Natural killer cell (primary cell): ENCODE measurements at regions not wholly inside any gene's neighbourhood (a gene's known extent, or its start where the extent isn't known, plus 50 kb on each side); places are given as distances from the start of the nearest gene placed in this dataset.

Source experiments
- ATAC-seq, 3 donors: fragments of 150-1000 bp in 2 of 3; fragments of 200-7000 bp in 1 of 3; cut with Tn5 transposase; 1 replicate in 1 of 3; 2 replicates in 2 of 3; pipeline ENCODE4 v1.10.0; 2021; ENCODE audit warnings: mild to moderate bottlenecking in 2 of 3, moderate library complexity in 2 of 3
- DNase-seq, 2 donors: peaks; one replicate each; pipeline versions ENCODE4 v3.0.0 to v3.0.0-alpha.2; 2013 to 2021; ENCODE audit warnings: mixed read lengths in 1 of 2
- H3K27ac ChIP-seq: one replicate; pipeline ENCODE4 v1.5.1; 2013; ENCODE audit warnings: mild to moderate bottlenecking, low read length
- H3K27me3 ChIP-seq: one replicate; pipeline ENCODE4 v1.6.1; 2013; ENCODE audit warnings: low read length; ENCODE audit not compliant: control insufficient read depth, insufficient read depth
- H3K36me3 ChIP-seq: one replicate; pipeline ENCODE4 v1.6.1; 2013; ENCODE audit warnings: low read length; ENCODE audit not compliant: control insufficient read depth, insufficient read depth
- H3K4me1 ChIP-seq: one replicate; pipeline ENCODE4 v1.6.1; 2013; ENCODE audit warnings: low read length; ENCODE audit not compliant: control insufficient read depth, insufficient read depth
- H3K4me3 ChIP-seq: one replicate; pipeline ENCODE4 v1.5.1; 2013; ENCODE audit warnings: low read length
- H3K9me3 ChIP-seq: one replicate; pipeline ENCODE4 v1.6.1; 2013; ENCODE audit warnings: low read length; ENCODE audit not compliant: control insufficient read depth, insufficient read depth
- H3K27ac Mint-ChIP-seq, 2 donors: one replicate each; pipeline ENCODE4 v1.8.0; 2022; ENCODE audit warnings: mild to moderate bottlenecking in 2 of 2, mixed read lengths in 2 of 2, moderate library complexity in 1 of 2
- H3K27me3 Mint-ChIP-seq, 2 donors: one replicate each; pipeline ENCODE4 v1.8.0; 2022; ENCODE audit warnings: low read depth in 2 of 2, mixed read lengths in 2 of 2
- H3K36me3 Mint-ChIP-seq: one replicate; pipeline ENCODE4 v1.8.0; 2022; ENCODE audit warnings: mixed read lengths
- H3K4me1 Mint-ChIP-seq, 2 donors: one replicate each; pipeline ENCODE4 v1.8.0; 2022; ENCODE audit warnings: mixed read lengths in 2 of 2
- H3K4me3 Mint-ChIP-seq: one replicate; pipeline ENCODE4 v1.8.0; 2022; ENCODE audit warnings: mild to moderate bottlenecking, moderate library complexity, mixed read lengths
- H3K9me3 Mint-ChIP-seq, 2 donors: one replicate each; pipeline ENCODE4 v1.8.0; 2022; ENCODE audit warnings: mixed read lengths in 2 of 2
- CTCF ChIP-seq: fragments of 200-600 bp; IDR thresholded peaks from one replicate; pipeline ENCODE4 v1.8.0; 2022; ENCODE audit warnings: antibody characterized with exemption
- WGBS: methylation state at CpG from one replicate; pipeline ENCODE4 v1.1.7; 2013; ENCODE audit warnings: missing lambda C conversion rate; ENCODE audit not compliant: insufficient coverage; 5-methylcytosine and 5-hydroxymethylcytosine counted together
- intact Hi-C: fragments of 100-400 bp; cut with micrococcal nuclease; formaldehyde crosslinking; loops from one replicate; pipeline ENCODE4 v1.14.2; 2022

DNA sequence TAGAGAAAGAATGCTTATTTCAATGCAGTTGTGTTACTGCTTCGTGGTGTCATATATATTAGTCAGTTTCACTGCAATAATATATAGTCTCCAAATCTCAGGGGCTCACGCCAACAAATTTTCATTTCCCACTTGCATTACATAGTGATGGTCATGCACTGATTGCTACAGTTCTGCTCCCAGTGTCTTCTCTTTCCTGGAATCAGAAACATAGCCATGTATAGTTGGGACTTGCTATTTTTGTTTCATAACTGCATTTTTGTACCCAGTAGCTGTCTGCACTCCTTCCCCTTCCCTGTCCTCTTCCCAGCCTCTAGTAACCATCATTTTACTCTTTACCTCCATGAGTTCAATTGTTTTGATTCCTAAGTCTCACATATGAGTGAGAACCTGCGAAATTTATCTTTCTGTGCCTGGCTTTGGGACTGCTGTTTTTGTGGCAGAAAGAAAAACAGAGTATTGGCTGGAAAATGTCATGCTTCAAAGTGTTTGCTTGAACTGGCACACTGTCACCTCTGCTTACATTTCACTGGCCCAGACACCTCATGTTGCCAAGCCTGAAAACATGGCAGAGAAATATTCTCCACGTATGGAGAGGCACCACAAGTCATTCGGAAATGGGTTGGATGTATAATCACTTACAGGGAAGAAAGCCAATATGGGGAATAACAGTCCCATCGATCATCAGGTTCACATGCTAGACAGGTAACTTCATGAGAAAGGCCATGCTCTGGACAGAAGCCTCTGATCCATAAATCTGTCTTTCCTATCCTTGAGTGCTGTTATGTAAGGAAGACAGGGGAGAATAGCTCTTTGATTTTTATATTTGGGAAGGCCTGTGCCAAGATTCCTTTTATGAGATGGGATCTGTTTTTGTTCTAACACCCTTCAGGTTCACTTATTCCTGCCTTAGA, 60.4 kb upstream of the BACH1 start:
- Mint-ChIP-seq H3K27ac (no peak overlapping the region), H3K36me3 (no peaks in the 10 kb centered on the region), H3K4me3 (no peak overlapping the region), H3K4me1 (peaks cover 0 to under 1% of the 10 kb centered on the region in 2 donors), H3K9me3 (no peaks in the 10 kb centered on the region), H3K27me3 (no peaks in the 10 kb centered on the region)
- no peak for TF ChIP-seq CTCF
- WGBS: 81% methylated on average over 6 of the region's 6 CpGs
- no peak for DNase-seq
- no peak for ATAC-seq
- Histone ChIP-seq H3K27ac (no peak overlapping the region), H3K36me3 (no peaks in the 10 kb centered on the region), H3K4me3 (no peak overlapping the region), H3K4me1 (peaks cover 5% of the 10 kb centered on the region), H3K9me3 (no peaks in the 10 kb centered on the region), H3K27me3 (no peaks in the 10 kb centered on the region)
- intact Hi-C loops: loop anchor here (10.0 kb wide), 1 partner anchor 136 kb away; no protein-coding TSS in a partner anchor

GRCh38 chr21:29238967-29239290, 59.8 kb upstream of the BACH1 start:
- DNase-seq (no peak), ATAC-seq (peak in 1 of 3 donors; percentile 55)
- no peaks in the 10 kb centered on the region for H3K9me3 Mint-ChIP-seq
- H3K9me3 ChIP-seq: no peaks in the 10 kb centered on the region
- no peaks in the 10 kb centered on the region for H3K4me1 Mint-ChIP-seq
- H3K4me1 ChIP-seq: peaks cover 5% of the 10 kb centered on the region
- no peak overlapping the region for H3K27ac ChIP-seq
- 21% methylated on average over 3 of the region's 3 CpGs for WGBS
- H3K27me3 ChIP-seq: no peaks in the 10 kb centered on the region
- H3K27ac Mint-ChIP-seq: no peak overlapping the region
- H3K36me3 Mint-ChIP-seq: no peaks in the 10 kb centered on the region
- TF ChIP-seq CTCF: no peak
- no peak overlapping the region for H3K4me3 ChIP-seq
- intact Hi-C loops: loop anchor here (10.0 kb wide), 1 partner anchor 136 kb away; no protein-coding TSS in a partner anchor
- H3K36me3 ChIP-seq: no peaks in the 10 kb centered on the region
- no peak overlapping the region for H3K4me3 Mint-ChIP-seq
- no peaks in the 10 kb centered on the region for H3K27me3 Mint-ChIP-seq

GRCh38 chr21:29240136-29240535, 58.6 kb upstream of the BACH1 start:
- Histone ChIP-seq H3K27me3 (no peaks in the 10 kb centered on the region), H3K4me1 (peaks cover 5% of the 10 kb centered on the region), H3K27ac (no peak overlapping the region), H3K36me3 (no peaks in the 10 kb centered on the region), H3K4me3 (no peak overlapping the region), H3K9me3 (no peaks in the 10 kb centered on the region)
- no peak overlapping the region for H3K4me3 Mint-ChIP-seq
- no peak for TF ChIP-seq CTCF
- H3K27me3 Mint-ChIP-seq: no peaks in the 10 kb centered on the region
- ATAC-seq (no peak), DNase-seq (no peak)
- H3K36me3 Mint-ChIP-seq: no peaks in the 10 kb centered on the region
- H3K9me3 Mint-ChIP-seq: no peaks in the 10 kb centered on the region
- intact Hi-C loops: no loop called here
- WGBS: 92% methylated on average over 1 of the region's 1 CpG
- H3K4me1 Mint-ChIP-seq: no peaks in the 10 kb centered on the region
- H3K27ac Mint-ChIP-seq: no peak overlapping the region

- Mint-ChIP-seq H3K4me1 (no peaks in the 10 kb centered on the region), H3K27me3 (no peaks in the 10 kb centered on the region), H3K4me3 (no peak overlapping the region), H3K9me3 (no peaks in the 10 kb centered on the region), H3K27ac (no peak overlapping the region), H3K36me3 (no peaks in the 10 kb centered on the region)
- Histone ChIP-seq H3K27ac (no peak overlapping the region), H3K4me3 (no peak overlapping the region), H3K4me1 (peaks cover under 1% of the 10 kb centered on the region), H3K27me3 (no peaks in the 10 kb centered on the region), H3K36me3 (no peaks in the 10 kb centered on the region), H3K9me3 (no peaks in the 10 kb centered on the region)
- DNase-seq (no peak), ATAC-seq (no peak)
- intact Hi-C loops: no loop called here
- TF ChIP-seq CTCF: no peak
These were observed 56.5 kb upstream of the BACH1 start for GRCh38 chr21:29242201-29242600.
